MCF 10A (cell line): ENCODE measurements at regions not wholly inside any gene's neighbourhood (a gene's known extent, or its start where the extent isn't known, plus 50 kb on each side); places are given as distances from the start of the nearest gene placed in this dataset.
A peak's percentile ranks its signal among the peaks of the same experiment; 100 is the strongest.

Experiments used
- BruUV-seq: library from RNA; stranded (reverse); fragments of 400-500 nt; replicated peaks from 2 replicates; lab custom pipeline; 2021; lab: Mats Ljungman, UMichigan
- CTCF ChIA-PET: fragments of 300-600 bp; sonication (Branson Sonifier 250); formaldehyde crosslinking; extraction: SDS; loops from one replicate; lab custom pipeline; 2021; ENCODE audit warnings: antibody characterized with exemption, inconsistent platforms; lab: Yijun Ruan, JAX
- POLR2A ChIA-PET: fragments of 300-600, 350-650 bp; sonication (Branson Sonifier 250); formaldehyde crosslinking; extraction: SDS; loops from one replicate; lab custom pipeline; 2020; ENCODE audit warnings: antibody characterized with exemption, inconsistent platforms; lab: Yijun Ruan, JAX
- DNase-seq: peaks from one replicate; pipeline ENCODE4 v3.0.0-alpha.2; 2018; ENCODE audit not compliant: unreplicated experiment
- H3K27ac Mint-ChIP-seq: one replicate; pipeline ENCODE4 v1.8.0; 2022; ENCODE audit warnings: mild to moderate bottlenecking, low read depth, mixed read lengths; ENCODE audit not compliant: unreplicated experiment
- H3K27me3 Mint-ChIP-seq: one replicate; pipeline ENCODE4 v1.8.0; 2022; ENCODE audit warnings: mixed read lengths; ENCODE audit not compliant: insufficient read depth, unreplicated experiment
- H3K36me3 Mint-ChIP-seq: one replicate; pipeline ENCODE4 v1.8.0; 2022; ENCODE audit warnings: mild to moderate bottlenecking, moderate library complexity, mixed read lengths; ENCODE audit not compliant: insufficient read depth, unreplicated experiment
- H3K4me1 Mint-ChIP-seq: one replicate; pipeline ENCODE4 v1.8.0; 2022; ENCODE audit warnings: mixed read lengths; ENCODE audit not compliant: insufficient read depth, unreplicated experiment
- H3K4me3 Mint-ChIP-seq: one replicate; pipeline ENCODE4 v1.8.0; 2022; ENCODE audit warnings: mild to moderate bottlenecking, moderate library complexity, mixed read lengths; ENCODE audit not compliant: unreplicated experiment
- H3K9me3 Mint-ChIP-seq: one replicate; pipeline ENCODE4 v1.8.0; 2022; ENCODE audit warnings: mixed read lengths; ENCODE audit not compliant: unreplicated experiment
- intact Hi-C: fragments of 100-400 bp; cut with micrococcal nuclease; formaldehyde crosslinking; loops from 2 replicates; pipeline ENCODE4 v1.14.1; 2022
- TF ChIP-seq, protein P1 (sequence below): fragments of 200-600 bp; IDR thresholded peaks from one replicate; pipeline ENCODE4 v1.8.0; 2022; ENCODE audit warnings: antibody characterized with exemption, mild to moderate bottlenecking; ENCODE audit not compliant: unreplicated experiment

DNA sequence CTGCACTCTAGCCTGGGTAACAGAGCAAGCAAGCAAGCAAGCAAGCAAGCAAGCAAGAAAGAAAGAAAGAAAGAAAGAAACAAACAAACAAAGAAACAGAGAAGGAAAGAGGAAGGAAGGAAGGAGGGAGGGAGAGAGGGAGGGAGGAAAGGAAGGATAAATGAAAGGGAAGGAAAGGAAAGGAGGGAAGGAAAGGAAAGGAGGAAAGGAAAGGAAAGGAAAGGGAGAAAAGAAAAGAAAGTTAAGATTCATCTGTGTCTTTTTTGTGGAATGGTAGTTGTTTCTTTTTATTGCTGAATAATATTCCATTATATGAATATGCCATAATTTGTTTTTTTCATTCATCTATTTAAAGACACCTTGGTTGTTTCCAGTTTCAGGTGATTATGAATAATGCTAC, 506.9 kb upstream of the NAALADL2 start:
- POLR2A ChIA-PET: no interaction called here
- H3K27ac Mint-ChIP-seq: no peak overlapping the region
- no peak overlapping the region for H3K4me3 Mint-ChIP-seq
- CTCF ChIA-PET: no interaction called here
- TF ChIP-seq, protein P1, sequence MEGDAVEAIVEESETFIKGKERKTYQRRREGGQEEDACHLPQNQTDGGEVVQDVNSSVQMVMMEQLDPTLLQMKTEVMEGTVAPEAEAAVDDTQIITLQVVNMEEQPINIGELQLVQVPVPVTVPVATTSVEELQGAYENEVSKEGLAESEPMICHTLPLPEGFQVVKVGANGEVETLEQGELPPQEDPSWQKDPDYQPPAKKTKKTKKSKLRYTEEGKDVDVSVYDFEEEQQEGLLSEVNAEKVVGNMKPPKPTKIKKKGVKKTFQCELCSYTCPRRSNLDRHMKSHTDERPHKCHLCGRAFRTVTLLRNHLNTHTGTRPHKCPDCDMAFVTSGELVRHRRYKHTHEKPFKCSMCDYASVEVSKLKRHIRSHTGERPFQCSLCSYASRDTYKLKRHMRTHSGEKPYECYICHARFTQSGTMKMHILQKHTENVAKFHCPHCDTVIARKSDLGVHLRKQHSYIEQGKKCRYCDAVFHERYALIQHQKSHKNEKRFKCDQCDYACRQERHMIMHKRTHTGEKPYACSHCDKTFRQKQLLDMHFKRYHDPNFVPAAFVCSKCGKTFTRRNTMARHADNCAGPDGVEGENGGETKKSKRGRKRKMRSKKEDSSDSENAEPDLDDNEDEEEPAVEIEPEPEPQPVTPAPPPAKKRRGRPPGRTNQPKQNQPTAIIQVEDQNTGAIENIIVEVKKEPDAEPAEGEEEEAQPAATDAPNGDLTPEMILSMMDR: no peak
- no TSS peak for BruUV-seq
- no peaks in the 10 kb centered on the region for H3K36me3 Mint-ChIP-seq
- no peaks in the 10 kb centered on the region for H3K27me3 Mint-ChIP-seq
- intact Hi-C loops: loop anchor here (10.0 kb wide), 1 partner anchor 273 kb away; no protein-coding TSS in a partner anchor
- peaks cover 6% of the 10 kb centered on the region for H3K4me1 Mint-ChIP-seq
- DNase-seq: no peak
- no peaks in the 10 kb centered on the region for H3K9me3 Mint-ChIP-seq

DNA sequence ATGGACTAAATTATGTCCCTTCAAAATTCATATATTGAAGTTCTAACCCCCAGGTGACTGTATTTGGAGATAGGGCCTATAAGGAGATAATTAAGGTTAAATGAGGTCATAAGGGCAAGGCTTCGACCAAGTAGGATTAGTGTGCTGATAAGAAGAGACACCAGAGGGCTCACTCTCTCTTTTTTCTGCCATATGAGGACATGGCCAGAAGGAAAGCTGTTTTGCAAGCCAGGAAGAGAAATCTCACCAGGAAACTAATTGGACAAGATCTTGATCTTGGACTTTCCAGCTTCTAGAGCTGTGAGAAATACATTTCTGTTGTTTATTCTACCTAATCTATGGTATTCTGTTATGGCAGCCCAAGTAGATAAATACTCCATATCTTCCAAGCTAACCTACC, 503.6 kb upstream of the NAALADL2 start:
- no peak overlapping the region for H3K4me3 Mint-ChIP-seq
- intact Hi-C loops: loop anchor here (10.0 kb wide), 1 partner anchor 269 kb away; no protein-coding TSS in a partner anchor
- peaks cover 6% of the 10 kb centered on the region for H3K4me1 Mint-ChIP-seq
- BruUV-seq: no TSS peak
- H3K36me3 Mint-ChIP-seq: no peaks in the 10 kb centered on the region
- H3K27me3 Mint-ChIP-seq: no peaks in the 10 kb centered on the region
- no peak overlapping the region for H3K27ac Mint-ChIP-seq
- peak; percentile 61 for DNase-seq
- TF ChIP-seq, protein P1: peak; percentile 43
- H3K9me3 Mint-ChIP-seq: no peaks in the 10 kb centered on the region
- CTCF ChIA-PET: interaction anchor here (0.5 to 1.1 kb wide), 14 partner anchors 8 to 1982 kb away, joined by 3 to 6 read pairs (median 3); no protein-coding TSS in a partner anchor
- POLR2A ChIA-PET: interaction anchor here (0.7 to 1.5 kb wide), 2 partner anchors 85 to 1015 kb away, joined by 3 to 7 read pairs; no protein-coding TSS in a partner anchor

DNA sequence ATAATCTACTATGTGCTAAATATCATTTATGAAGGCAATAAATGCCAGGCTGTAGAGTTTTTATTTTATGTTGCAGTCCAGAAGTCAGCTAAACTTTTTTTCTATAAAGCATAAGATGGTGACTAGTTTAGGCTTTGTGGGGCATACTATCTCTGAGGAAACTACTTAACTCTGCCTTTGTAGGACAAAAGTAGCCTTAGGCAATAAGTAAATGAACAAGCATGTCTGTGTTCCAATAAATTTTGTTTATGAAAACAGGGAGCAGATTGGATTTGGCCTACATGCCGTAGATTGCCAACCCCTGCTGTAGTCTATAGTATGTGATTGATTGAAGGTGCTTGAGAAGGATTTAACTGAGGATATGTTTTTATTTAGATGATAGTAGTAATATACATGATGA, 502.5 kb upstream of the NAALADL2 start:
- ChIA-PET CTCF (interaction anchor here (0.5 to 1.1 kb wide), 7 partner anchors 7 to 232 kb away, joined by 3 to 6 read pairs (median 4); no protein-coding TSS in a partner anchor), POLR2A (interaction anchor here (1.5 kb wide), 1 partner anchor 84 kb away, joined by 7 read pairs; no protein-coding TSS in a partner anchor)
- Mint-ChIP-seq H3K27ac (no peak overlapping the region), H3K4me1 (peaks cover 6% of the 10 kb centered on the region), H3K36me3 (no peaks in the 10 kb centered on the region), H3K9me3 (no peaks in the 10 kb centered on the region), H3K27me3 (no peaks in the 10 kb centered on the region), H3K4me3 (no peak overlapping the region)
- no TSS peak for BruUV-seq
- TF ChIP-seq, protein P1: no peak
- intact Hi-C loops: loop anchor here (10.0 kb wide), 1 partner anchor 268 kb away; no protein-coding TSS in a partner anchor
- DNase-seq: no peak

DNA sequence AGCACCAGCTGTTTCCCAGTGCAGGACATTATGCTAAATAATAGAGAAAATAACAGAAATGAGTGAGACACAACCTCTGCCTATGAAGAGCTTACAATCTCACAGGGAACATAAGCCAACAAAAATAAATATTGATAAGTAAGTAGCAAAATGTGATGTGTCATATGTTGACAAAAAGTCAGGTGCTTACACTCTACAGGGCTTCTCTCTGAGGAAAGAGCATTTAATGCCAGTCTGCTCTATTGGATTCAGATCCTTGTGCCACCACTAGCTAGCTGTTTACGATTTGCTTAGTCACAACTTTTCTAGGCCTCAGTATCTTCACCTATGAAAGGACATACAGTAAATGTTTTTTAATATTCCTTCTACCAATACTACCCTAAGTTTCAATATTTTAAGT, 500.9 kb upstream of the NAALADL2 start:
- no TSS peak for BruUV-seq
- POLR2A ChIA-PET: no interaction called here

More for the DNA sequence above, 500.9 kb upstream of the NAALADL2 start:
- H3K36me3 Mint-ChIP-seq: no peaks in the 10 kb centered on the region
- DNase-seq: no peak
- no peaks in the 10 kb centered on the region for H3K27me3 Mint-ChIP-seq
- intact Hi-C loops: loop anchor here (10.0 kb wide), 1 partner anchor 267 kb away; no protein-coding TSS in a partner anchor
- CTCF ChIA-PET: no interaction called here
- H3K4me1 Mint-ChIP-seq: peaks cover 6% of the 10 kb centered on the region
- TF ChIP-seq, protein P1: no peak
- H3K27ac Mint-ChIP-seq: no peak overlapping the region
- H3K4me3 Mint-ChIP-seq: no peak overlapping the region
- no peaks in the 10 kb centered on the region for H3K9me3 Mint-ChIP-seq
